H1 (cell line): ENCODE measurements at regions not wholly inside any gene's neighbourhood (a gene's known extent, or its start where the extent isn't known, plus 50 kb on each side); places are given as distances from the start of the nearest gene placed in this dataset.
A peak's percentile ranks its signal among the peaks of the same experiment; 100 is the strongest.

Source experiments
- CTCF ChIA-PET: fragments of 300-600 bp; sonication (Branson Sonifier 250); formaldehyde crosslinking; loops from one replicate; lab custom pipeline; 2021; ENCODE audit not compliant: partially characterized antibody; lab: Charles Lee
- POLR2A ChIA-PET: fragments of 300-600 bp; sonication (Branson Sonifier 250); formaldehyde crosslinking; loops from one replicate; lab custom pipeline; 2021; ENCODE audit warnings: inconsistent platforms; ENCODE audit not compliant: partially characterized antibody; lab: Charles Lee
- DNase-seq, 2 experiments: peaks; one replicate each; pipeline versions ENCODE4 v3.0.0 to v3.0.0-alpha.2; 2010 to 2022; ENCODE audit warnings: low spot score in 2 of 2, low read depth in 1 of 2, mixed read lengths in 1 of 2
- FAIRE-seq: peaks from 2 replicates; lab custom pipeline; 2011; peaks lifted over from hg19 to GRCh38; lab: Jason Lieb, UNC
- H2AFZ ChIP-seq: 2 replicates; pipeline ENCODE4 v1.8.1; 2012; ENCODE audit warnings: low read length, inconsistent platforms
- H2AK5ac ChIP-seq: 2 replicates; pipeline ENCODE4 v1.6.1; 2013; ENCODE audit warnings: low read depth, low read length
- H2BK120ac ChIP-seq: replicated peaks from 2 replicates; pipeline ENCODE3; 2013; ENCODE audit warnings: low read depth, low read length, inconsistent platforms
- H2BK12ac ChIP-seq: 2 replicates; pipeline ENCODE4 v1.6.1; 2013; ENCODE audit warnings: low read depth, low read length
- H2BK15ac ChIP-seq: 2 replicates; pipeline ENCODE4 v1.6.1; 2013; ENCODE audit warnings: low read length
- H2BK20ac ChIP-seq: 2 replicates; pipeline ENCODE4 v1.6.1; 2013; ENCODE audit warnings: low read length
- H2BK5ac ChIP-seq: 2 replicates; pipeline ENCODE4 v1.6.1; 2013; ENCODE audit warnings: low read depth, low read length
- H3K14ac ChIP-seq: 2 replicates; pipeline ENCODE4 v1.6.1; 2013; ENCODE audit warnings: inconsistent platforms; ENCODE audit not compliant: insufficient read length
- H3K18ac ChIP-seq: 2 replicates; pipeline ENCODE4 v1.6.1; 2013; ENCODE audit warnings: low read length; ENCODE audit errors: extremely low read depth
- H3K23ac ChIP-seq: 2 replicates; pipeline ENCODE4 v1.6.1; 2013; ENCODE audit warnings: inconsistent platforms; ENCODE audit not compliant: insufficient read length
- H3K23me2 ChIP-seq: 2 replicates; pipeline ENCODE4 v1.6.1; 2013; ENCODE audit warnings: low read depth, low read length
- H3K27ac ChIP-seq: 2 replicates; pipeline ENCODE4 v1.6.1; 2011; ENCODE audit warnings: low read depth, low read length, inconsistent platforms
- H3K27me3 ChIP-seq, 4 experiments: replicated peaks in 1 of 4; 1 replicate in 1 of 4; 2 replicates in 3 of 4; pipeline versions ENCODE4 v1.6.1 to v1.8.1; 2011 to 2013; ENCODE audit warnings: low read length in 3 of 4, mild to moderate bottlenecking in 3 of 4, inconsistent platforms in 2 of 4, mixed read lengths in 2 of 4, moderate library complexity in 1 of 4; ENCODE audit not compliant: control insufficient read depth in 3 of 4, insufficient read depth in 3 of 4; ENCODE audit errors: extremely low read depth in 1 of 4
- H3K36me3 ChIP-seq, 4 experiments: 2 replicates each; pipeline versions ENCODE4 v1.6.1 to v1.8.1; 2011 to 2013; ENCODE audit warnings: mild to moderate bottlenecking in 4 of 4, low read length in 3 of 4, moderate library complexity in 2 of 4, control low read depth in 1 of 4, inconsistent platforms in 1 of 4; ENCODE audit not compliant: insufficient read depth in 4 of 4, control insufficient read depth in 2 of 4
- H3K4ac ChIP-seq: replicated peaks from 2 replicates; pipeline ENCODE3; 2013; ENCODE audit warnings: low read length, low read depth, mixed read lengths, inconsistent platforms; ENCODE audit not compliant: insufficient read length
- H3K4me1 ChIP-seq, 4 experiments: replicated peaks in 1 of 4; 1 replicate in 1 of 4; 2 replicates in 3 of 4; pipeline versions ENCODE4 v1.6.1 to v1.8.1; 2011 to 2013; ENCODE audit warnings: low read length in 3 of 4, inconsistent platforms in 2 of 4, mixed read lengths in 1 of 4; ENCODE audit not compliant: insufficient read depth in 4 of 4, control insufficient read depth in 3 of 4
- H3K4me2 ChIP-seq, 2 experiments: 2 replicates each; pipeline versions ENCODE4 v1.6.1 to v1.8.1; 2011 to 2013; ENCODE audit warnings: low read depth in 2 of 2, low read length in 2 of 2, control low read depth in 1 of 2, inconsistent platforms in 1 of 2, mild to moderate bottlenecking in 1 of 2; ENCODE audit not compliant: insufficient read depth in 1 of 2
- H3K4me3 ChIP-seq, 4 experiments: fragments of 200-600, 300-600 bp in 1 of 4; sonication (generic), shearing (Covaris generic), sonication (Bioruptor Twin) in 1 of 4; 2 replicates each; pipeline versions ENCODE4 v1.5.1 to v1.8.1; 2011 to 2016; ENCODE audit warnings: low read length in 4 of 4, low read depth in 3 of 4, control low read depth in 2 of 4, inconsistent platforms in 2 of 4, mild to moderate bottlenecking in 2 of 4, mixed read lengths in 1 of 4, moderate library complexity in 1 of 4; ENCODE audit not compliant: insufficient read depth in 2 of 4; ENCODE audit errors: extremely low read depth in 1 of 4
- H3K56ac ChIP-seq: replicated peaks from 2 replicates; pipeline ENCODE3; 2013; ENCODE audit warnings: low read depth, mild to moderate bottlenecking, mixed read lengths, low read length, inconsistent platforms; ENCODE audit not compliant: insufficient read length
- H3K79me1 ChIP-seq: 2 replicates; pipeline ENCODE4 v1.6.1; 2013; ENCODE audit warnings: low read depth, low read length, control low read depth
- H3K79me2 ChIP-seq, 2 experiments: 2 replicates each; pipeline versions ENCODE4 v1.6.1 to v1.8.1; 2012 to 2013; ENCODE audit warnings: low read length in 2 of 2, mild to moderate bottlenecking in 2 of 2, inconsistent platforms in 1 of 2; ENCODE audit not compliant: insufficient read depth in 2 of 2, control insufficient read depth in 1 of 2
- H3K9ac ChIP-seq, 4 experiments: replicated peaks in 1 of 4; 1 replicate in 1 of 4; 2 replicates in 3 of 4; pipeline versions ENCODE4 v1.6.1 to v1.8.1; 2011 to 2013; ENCODE audit warnings: low read depth in 3 of 4, low read length in 3 of 4, control low read depth in 2 of 4, mild to moderate bottlenecking in 2 of 4, moderate library complexity in 2 of 4, inconsistent platforms in 1 of 4; ENCODE audit errors: extremely low read depth in 1 of 4
- H3K9me3 ChIP-seq, 2 experiments: 2 replicates each; pipeline versions ENCODE4 v1.6.1 to v1.8.1; 2012 to 2013; ENCODE audit warnings: mild to moderate bottlenecking in 2 of 2, moderate library complexity in 2 of 2, control low read depth in 1 of 2, inconsistent platforms in 1 of 2, low read depth in 1 of 2, low read length in 1 of 2, mixed read lengths in 1 of 2; ENCODE audit not compliant: insufficient read depth in 2 of 2
- H4K20me1 ChIP-seq, 2 experiments: replicated peaks in 1 of 2; 2 replicates each; pipeline versions ENCODE3 to v1.8.1; 2011 to 2013; ENCODE audit warnings: inconsistent platforms in 2 of 2, low read length in 2 of 2, mild to moderate bottlenecking in 1 of 2; ENCODE audit not compliant: insufficient read depth in 2 of 2, control insufficient read depth in 1 of 2
- H4K5ac ChIP-seq: 2 replicates; pipeline ENCODE4 v1.6.1; 2013; ENCODE audit warnings: low read length, low read depth, mixed read lengths, inconsistent platforms; ENCODE audit not compliant: insufficient read length
- H4K8ac ChIP-seq: 2 replicates; pipeline ENCODE4 v1.8.0; 2013; ENCODE audit warnings: mild to moderate bottlenecking, moderate library complexity, low read length, inconsistent platforms; ENCODE audit not compliant: insufficient read depth; ENCODE audit errors: extremely low read depth
- H4K91ac ChIP-seq: replicated peaks from 2 replicates; pipeline ENCODE3; 2013; ENCODE audit warnings: low read length, mixed read lengths, inconsistent platforms; ENCODE audit not compliant: insufficient read length
- CREB1 ChIP-seq: IDR thresholded peaks from 2 replicates; pipeline ENCODE4 v1.6.1; 2012; ENCODE audit warnings: inconsistent platforms
- CTBP2 ChIP-seq: IDR thresholded peaks from 2 replicates; pipeline ENCODE4 v1.7.0; 2011; ENCODE audit warnings: borderline replicate concordance, mild to moderate bottlenecking, moderate library complexity, mixed read lengths, low read length; ENCODE audit not compliant: insufficient read depth, insufficient read length
- CTCF ChIP-seq, 3 experiments: IDR thresholded peaks; 1 replicate in 2 of 3; 2 replicates in 1 of 3; pipeline versions ENCODE4 v1.5.1 to v1.6.1; 2011; ENCODE audit warnings: low read length in 3 of 3, mild to moderate bottlenecking in 3 of 3, inconsistent platforms in 2 of 3, low read depth in 1 of 3, moderate library complexity in 1 of 3; ENCODE audit not compliant: insufficient read depth in 1 of 3; ENCODE audit errors: control extremely low read depth in 1 of 3
- FOSL1 ChIP-seq: IDR thresholded peaks from 2 replicates; pipeline ENCODE4 v1.6.1; 2011; ENCODE audit warnings: mild to moderate bottlenecking, low read depth, low read length, moderate library complexity; ENCODE audit not compliant: insufficient read depth
- HDAC2 ChIP-seq, 2 experiments: fragments of 300-600 bp in 1 of 2; sonication (generic) in 1 of 2; IDR thresholded peaks; 2 replicates each; pipeline ENCODE4 v1.6.1; 2011 to 2012; ENCODE audit warnings: low read depth in 2 of 2, low read length in 2 of 2, mild to moderate bottlenecking in 2 of 2, moderate library complexity in 2 of 2, borderline replicate concordance in 1 of 2, inconsistent platforms in 1 of 2
- MAX ChIP-seq: IDR thresholded peaks from 2 replicates; pipeline ENCODE4 v1.6.1; 2012; ENCODE audit warnings: inconsistent platforms
- NANOG ChIP-seq: IDR thresholded peaks from 2 replicates; pipeline ENCODE4 v1.6.1; 2011; ENCODE audit warnings: low read length, low read depth, mild to moderate bottlenecking, inconsistent platforms; ENCODE audit not compliant: insufficient read depth, poor library complexity, severe bottlenecking
- NRF1 ChIP-seq: IDR thresholded peaks from 2 replicates; pipeline ENCODE4 v1.6.1; 2011; ENCODE audit warnings: mild to moderate bottlenecking, low read depth, low read length, improper control_type of control experiment
- PHF8 ChIP-seq: fragments of 200-600 bp; sonication (generic); conservative IDR thresholded peaks from 2 replicates; pipeline ENCODE4 v1.7.1; 2012; ENCODE audit warnings: low read depth, mild to moderate bottlenecking, inconsistent platforms, low read length, moderate library complexity
- RXRA ChIP-seq: IDR thresholded peaks from 2 replicates; pipeline ENCODE4 v1.6.1; 2011; ENCODE audit warnings: low read depth, mild to moderate bottlenecking, low read length, moderate library complexity; ENCODE audit not compliant: insufficient read depth
- WGBS, 2 experiments: shearing (Covaris generic) in 1 of 2; methylation state at CpG; one replicate each; pipeline versions ENCODE4 v1.1.6 to v1.1.7; 2013 to 2015; ENCODE audit warnings: low lambda C conversion rate in 2 of 2, mixed read lengths in 2 of 2, inconsistent platforms in 1 of 2, low coverage in 1 of 2, missing lambda C conversion rate in 1 of 2; ENCODE audit not compliant: insufficient replicate concordance in 2 of 2, insufficient coverage in 1 of 2, insufficient read length in 1 of 2; ENCODE audit errors: extremely low coverage in 1 of 2, missing lambda C conversion rate in 1 of 2; 5-methylcytosine and 5-hydroxymethylcytosine counted together

GRCh38 chr10:110394296-110394695 is 89.6 kb upstream of the SMNDC1 start:
- H3K23ac ChIP-seq: no peak overlapping the region
- no peak overlapping the region for H3K14ac ChIP-seq
- no peaks in the 10 kb centered on the region for H3K36me3 ChIP-seq
- H2BK5ac ChIP-seq: peak overlapping the region; percentile 35; the same call in 1 of the 2 replicates
- no peaks in the 10 kb centered on the region for H3K9me3 ChIP-seq
- ChIA-PET CTCF (interaction anchor here (0.6 to 4.5 kb wide), 3 partner anchors 11 to 152 kb away, joined by 3 to 14 read pairs (median 6); no protein-coding TSS in a partner anchor), POLR2A (interaction anchor here (0.6 kb wide), 1 partner anchor 27 kb away, joined by 5 read pairs; no protein-coding TSS in a partner anchor)
- no peak overlapping the region for H2AFZ ChIP-seq
- no peak overlapping the region for H4K8ac ChIP-seq
- no peaks in the 10 kb centered on the region for H3K23me2 ChIP-seq
- H2AK5ac ChIP-seq: no peak overlapping the region
- H3K4me1 ChIP-seq: peaks cover 6 to 15% (median 9%) of the 10 kb centered on the region in 4 experiments
- no peak overlapping the region for H2BK12ac ChIP-seq
- H3K4me2 ChIP-seq: no peak overlapping the region
- H3K4me3 ChIP-seq: no peak overlapping the region
- H4K91ac ChIP-seq: no peak overlapping the region
- H2BK120ac ChIP-seq: no peak overlapping the region
- 0 out of 7 replicates have a peak, but pooled peaks cover 0 to 2% (median 0%) of the 10 kb centered on the region in 4 experiments for H3K27me3 ChIP-seq
- H4K20me1 ChIP-seq: no peaks in the 10 kb centered on the region
- H2BK15ac ChIP-seq: no peak overlapping the region
- 87% methylated on average over 7 of the region's 8 CpGs; no CpG with 5 or more reads in 1 of the 2 experiments for WGBS, 2 experiments
- TF ChIP-seq PHF8 (no peak), CREB1 (no peak), HDAC2 (IDR thresholded peaks at IDR 0.05; ENCODE audit: borderline replicate concordance in 1 of 2, low read depth in 2 of 2, low read length in 2 of 2) (no peak), RXRA (no peak), FOSL1 (no peak), CTBP2 (no peak), CTCF (IDR thresholded peaks at IDR 0.05; ENCODE audit: control extremely low read depth in 1 of 3, insufficient read depth in 1 of 3, low read depth in 1 of 3, low read length in 3 of 3) (no peak), NRF1 (no peak), MAX (no peak), NANOG (no peak)
- H3K27ac ChIP-seq: no peak overlapping the region
- H3K18ac ChIP-seq: no peak overlapping the region
- no peak overlapping the region for H2BK20ac ChIP-seq
- no peaks in the 10 kb centered on the region for H3K79me1 ChIP-seq
- H3K79me2 ChIP-seq: no peaks in the 10 kb centered on the region
- no peak overlapping the region for H3K4ac ChIP-seq
- no peak overlapping the region for H4K5ac ChIP-seq
- FAIRE-seq: no peak
- H3K9ac ChIP-seq: no peak overlapping the region
- DNase-seq: no peak
- H3K56ac ChIP-seq: no peak overlapping the region
